GM21367 (cell line): ENCODE measurements at regions not wholly inside any gene's neighbourhood (a gene's known extent, or its start where the extent isn't known, plus 50 kb on each side); places are given as distances from the start of the nearest gene placed in this dataset.
"Not testable (repeated sequence)": the region's sequence is repeated elsewhere in the genome, so short reads cannot be mapped to it uniquely, and the experiment has no call there.

Experiments
- ATAC-seq: cut with Tn5 transposase; IDR thresholded peaks from one replicate; pipeline ENCODE4 v1.9.1; 2021; ENCODE audit not compliant: unreplicated experiment

DNA sequence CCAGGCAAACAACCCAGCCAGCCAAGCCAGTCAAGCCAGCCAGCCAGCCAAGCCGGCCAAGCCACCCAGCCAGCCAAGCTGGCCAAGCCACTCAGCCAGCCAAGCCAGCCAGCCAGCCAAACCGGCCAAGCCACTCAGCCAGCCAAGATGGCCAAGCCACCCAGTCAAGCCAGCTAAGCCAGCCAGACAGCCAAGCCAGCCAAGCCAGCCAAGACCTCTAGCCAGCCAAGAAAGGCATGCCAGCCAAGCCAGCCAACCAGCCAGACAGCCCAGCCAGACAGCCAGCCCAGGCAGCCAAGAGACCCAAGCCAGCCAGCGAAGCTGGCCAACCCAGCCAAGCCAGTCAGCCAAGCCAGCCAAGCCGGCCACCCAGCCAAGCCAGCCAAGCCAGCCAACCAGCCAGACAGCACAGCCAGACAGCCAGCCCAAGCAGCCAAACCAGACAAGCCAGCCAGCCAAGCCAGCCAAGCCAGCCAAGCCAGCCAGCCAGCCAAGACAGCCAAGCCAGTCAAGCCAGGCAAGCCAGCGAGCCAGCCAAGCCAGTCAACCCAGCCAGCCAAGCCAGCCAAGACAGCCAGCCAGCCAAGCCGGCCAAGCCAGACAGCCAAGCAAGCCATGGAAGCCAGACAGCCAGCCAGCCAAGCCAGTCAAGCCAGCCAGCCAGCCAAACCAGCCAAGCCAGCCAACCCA lies 1598.0 kb downstream of the RPIA start:
- not testable (repeated sequence) for ATAC-seq

GRCh38 chr2:90290701-90291100 lies 1599.2 kb downstream of the RPIA start:
- not testable (repeated sequence) for ATAC-seq

DNA sequence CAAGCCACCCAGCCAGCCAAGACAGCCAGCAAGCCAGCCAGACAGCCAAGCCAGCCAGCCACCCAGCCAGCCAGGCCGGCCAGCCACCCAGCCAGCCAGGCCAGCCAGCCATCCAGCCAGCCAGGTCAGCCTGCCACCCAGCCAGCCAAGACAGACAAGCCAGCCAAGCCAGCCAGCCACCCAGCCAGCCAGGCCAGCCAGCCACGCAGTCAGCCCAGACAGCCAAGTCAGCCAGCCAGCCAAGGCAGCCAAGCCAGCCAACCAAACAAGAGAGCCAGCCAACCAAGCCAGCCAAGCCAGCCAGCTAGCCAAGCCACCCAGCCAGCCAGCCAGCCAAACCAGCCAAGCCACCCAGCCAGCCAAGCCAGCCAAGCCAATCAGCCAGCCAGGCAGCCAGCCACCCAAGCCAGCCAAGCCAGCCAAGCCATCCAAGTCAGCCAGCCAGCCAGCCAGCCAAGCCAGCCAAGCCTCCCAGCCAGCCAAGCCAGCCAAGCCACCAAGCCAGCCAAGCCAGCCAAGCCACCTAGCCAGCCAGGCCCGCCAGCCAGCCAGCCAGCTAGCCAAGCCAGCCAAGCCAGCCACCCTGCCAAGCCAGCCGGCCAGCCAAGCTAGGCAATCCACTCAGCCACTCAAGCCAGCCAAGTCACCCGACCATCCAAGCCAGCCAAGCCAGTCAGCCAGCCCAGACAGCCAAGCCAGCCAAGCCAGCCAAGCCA lies 1599.9 kb downstream of the RPIA start:
- ATAC-seq: not testable (repeated sequence)

DNA sequence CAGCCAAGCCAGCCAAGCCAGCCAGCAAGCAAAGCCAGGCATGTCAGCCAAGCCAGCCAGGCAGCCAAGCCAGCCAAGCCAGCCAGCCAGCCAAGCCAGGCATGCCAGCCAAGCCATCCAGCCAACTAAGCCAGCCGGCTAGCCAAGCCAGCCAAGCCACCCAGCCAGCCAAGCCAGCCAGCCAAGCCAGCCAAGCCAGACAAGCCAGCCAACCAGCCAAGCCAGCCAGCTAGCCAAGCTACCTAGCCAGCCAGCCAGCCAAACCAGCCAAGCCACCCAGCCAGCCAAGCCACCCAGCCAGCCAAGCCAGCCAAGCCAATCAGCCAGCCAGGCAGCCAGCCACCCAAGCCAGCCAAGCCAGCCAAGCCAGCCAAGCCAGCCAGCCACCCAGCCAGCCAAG lies 1600.5 kb downstream of the RPIA start:
- ATAC-seq: not testable (repeated sequence)

DNA sequence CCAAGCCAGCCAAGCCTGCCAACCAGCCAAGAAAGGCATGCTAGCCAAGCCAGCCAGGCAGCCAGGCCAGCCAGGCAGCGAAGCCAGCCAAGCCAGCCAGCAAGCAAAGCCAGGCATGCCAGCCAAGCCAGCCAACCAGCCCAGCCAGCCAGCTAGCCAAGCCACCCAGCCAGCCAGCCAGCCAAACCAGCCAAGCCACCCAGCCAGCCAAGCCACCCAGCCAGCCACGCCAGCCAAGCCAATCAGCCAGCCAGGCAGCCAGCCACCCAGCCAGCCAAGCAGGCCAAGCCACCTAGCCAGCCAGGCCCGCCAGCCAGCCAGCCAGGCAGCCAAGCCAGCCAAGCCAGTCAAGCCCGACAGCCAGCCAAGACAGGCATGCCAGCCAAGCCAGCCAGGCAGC lies 1601.0 kb downstream of the RPIA start:
- ATAC-seq: not testable (repeated sequence)

DNA sequence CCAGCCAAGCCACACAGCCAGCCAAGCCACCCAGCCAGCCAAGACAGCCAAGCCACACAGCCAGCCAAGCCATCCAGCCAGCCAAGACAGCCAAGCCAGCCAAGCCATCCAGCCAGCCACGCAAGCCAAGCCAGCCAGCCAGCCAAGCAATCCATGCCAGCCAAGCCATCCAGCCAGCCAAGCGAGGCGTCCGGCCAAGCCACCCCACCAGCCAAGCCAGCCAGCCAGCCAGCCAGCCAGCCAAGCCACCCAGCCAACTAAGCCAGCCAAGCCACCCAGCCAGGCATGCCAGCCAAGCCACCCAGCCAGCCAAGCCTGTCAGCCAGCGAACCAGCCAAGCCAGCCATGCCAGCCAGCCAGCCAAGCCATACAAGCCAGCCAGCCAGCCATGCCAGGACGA lies 1601.8 kb downstream of the RPIA start:
- not testable (repeated sequence) for ATAC-seq

GRCh38 chr2:90293806-90294205 lies 1602.3 kb downstream of the RPIA start:
- ATAC-seq: not testable (repeated sequence)

DNA sequence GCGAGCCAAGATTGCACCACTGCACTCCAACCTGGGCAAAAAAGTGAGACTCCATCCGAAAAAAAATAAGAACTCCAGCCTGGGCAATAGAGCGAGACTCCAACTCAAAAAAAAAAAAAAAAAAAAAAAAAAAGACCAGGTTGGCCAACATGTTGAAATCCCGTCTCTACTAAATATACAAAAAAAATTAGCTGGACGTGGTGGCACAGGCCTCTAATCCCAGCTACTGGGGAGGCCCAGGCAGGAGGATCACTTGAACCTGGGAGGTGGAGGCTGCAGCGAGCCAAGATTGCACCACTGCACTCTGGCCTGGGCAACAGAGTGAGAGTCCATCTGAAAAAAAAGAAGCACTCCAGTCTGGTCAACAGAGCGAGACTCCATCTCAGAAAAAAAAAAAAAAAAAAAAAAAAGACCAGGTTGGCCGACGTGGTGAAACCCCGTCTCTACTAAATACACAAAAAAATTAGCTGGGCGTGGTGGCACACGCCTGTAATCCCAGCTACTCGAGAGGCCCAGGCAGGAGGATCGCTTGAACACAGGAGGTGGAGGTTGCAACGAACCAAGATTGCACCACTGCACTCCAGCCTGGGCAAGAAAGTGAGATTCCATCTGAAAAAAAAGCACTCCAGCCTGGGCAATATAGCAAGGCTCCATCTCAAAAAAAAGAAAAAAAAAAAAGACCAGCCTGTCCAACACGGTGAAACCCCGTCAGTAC lies 1603.7 kb downstream of the RPIA start:
- ATAC-seq: not testable (repeated sequence)

GRCh38 chr2:90296484-90296777 lies 1605.0 kb downstream of the RPIA start:
- not testable (repeated sequence) for ATAC-seq

- ATAC-seq: not testable (repeated sequence)
Observed at GRCh38 chr2:90297701-90298100, 1606.2 kb downstream of the RPIA start.

GRCh38 chr2:90298126-90298755 lies 1606.8 kb downstream of the RPIA start:
- ATAC-seq: not testable (repeated sequence)

DNA sequence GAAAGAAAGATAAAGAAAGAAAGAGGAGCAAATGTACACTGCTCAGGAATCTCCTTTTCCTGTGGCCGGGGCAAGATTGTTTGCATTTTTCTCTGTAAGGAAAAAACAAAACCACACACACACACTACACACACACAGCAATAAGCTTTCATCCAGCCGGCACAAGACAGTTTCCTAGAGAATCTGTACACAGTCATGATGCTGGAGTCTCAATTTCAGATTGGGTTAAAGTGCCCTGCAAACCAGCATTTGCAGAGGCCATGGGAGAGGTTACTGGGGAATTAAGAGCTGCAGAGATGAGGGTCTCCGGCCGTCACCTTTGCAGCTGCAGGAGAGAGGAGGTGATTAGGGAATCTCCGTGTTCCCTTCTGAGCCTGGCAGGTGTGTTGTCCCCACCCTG lies 1607.5 kb downstream of the RPIA start:
- ATAC-seq: not testable (repeated sequence)

DNA sequence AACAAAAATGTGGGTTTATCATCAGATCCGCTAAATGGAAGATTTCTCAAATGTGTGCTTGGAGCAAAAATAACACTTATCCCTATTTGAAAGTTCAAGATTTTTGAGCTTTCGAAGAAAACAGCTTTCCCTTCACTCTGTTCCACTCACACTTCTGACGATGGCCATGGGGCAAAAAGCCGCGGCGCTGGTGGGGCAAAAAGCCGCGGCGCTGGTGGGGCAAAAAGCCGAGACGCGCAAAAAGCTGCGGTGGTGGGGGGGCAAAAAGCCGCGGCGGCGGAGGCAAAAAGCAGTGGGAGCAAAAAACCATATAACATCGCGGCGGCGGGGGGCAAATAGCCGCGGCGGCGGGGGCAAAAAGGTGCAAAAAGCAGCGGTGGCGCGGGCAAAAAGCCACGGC lies 1631.5 kb downstream of the RPIA start:
- not testable (repeated sequence) for ATAC-seq

DNA sequence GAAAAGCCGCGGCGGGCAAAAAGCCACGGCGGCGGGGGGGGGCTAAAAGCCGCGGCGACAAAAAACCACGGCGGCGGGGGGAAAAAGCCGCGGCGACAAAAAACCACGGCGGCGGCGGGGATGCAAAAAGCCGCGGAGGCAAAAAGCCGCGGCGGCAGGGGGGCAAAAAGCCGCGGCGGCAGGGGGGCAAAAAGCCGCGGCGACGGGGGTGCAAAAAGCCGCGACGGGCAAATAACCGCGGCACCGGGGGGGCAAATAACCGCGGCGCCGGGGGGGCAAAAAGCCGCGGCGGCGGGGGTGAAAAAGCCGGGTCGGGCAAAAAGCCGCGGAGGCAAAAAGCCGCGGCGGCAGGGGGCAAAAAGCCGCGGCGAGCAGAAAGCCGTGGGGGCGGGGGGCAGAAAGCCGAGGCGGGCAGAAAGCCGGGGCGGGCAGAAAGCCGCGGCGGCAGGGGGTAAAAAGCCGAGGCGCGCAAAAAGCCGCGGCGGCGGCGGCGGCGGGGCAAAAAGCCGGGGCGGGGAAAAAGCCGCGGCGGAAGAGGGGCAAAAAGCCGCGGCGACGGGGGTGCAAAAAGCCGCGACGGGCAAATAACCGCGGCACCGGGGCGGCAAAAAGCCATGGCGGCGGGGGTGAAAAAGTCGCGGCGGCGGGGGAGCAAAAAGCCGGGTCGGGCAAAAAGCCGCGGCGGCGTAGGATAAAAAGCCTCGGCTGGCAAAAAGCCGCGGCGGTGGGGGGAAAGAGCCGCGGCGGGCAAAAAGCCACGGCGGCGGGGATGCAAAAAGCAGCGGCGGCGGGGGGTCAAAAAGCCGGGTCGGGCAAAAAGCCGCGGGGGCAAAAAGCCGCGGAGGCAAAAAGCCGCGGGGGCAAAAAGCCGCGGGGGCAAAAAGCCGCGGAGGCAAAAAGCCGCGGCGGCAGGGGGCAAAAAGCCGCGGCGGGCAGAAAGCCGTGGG lies 1632.4 kb downstream of the RPIA start:
- not testable (repeated sequence) for ATAC-seq

DNA sequence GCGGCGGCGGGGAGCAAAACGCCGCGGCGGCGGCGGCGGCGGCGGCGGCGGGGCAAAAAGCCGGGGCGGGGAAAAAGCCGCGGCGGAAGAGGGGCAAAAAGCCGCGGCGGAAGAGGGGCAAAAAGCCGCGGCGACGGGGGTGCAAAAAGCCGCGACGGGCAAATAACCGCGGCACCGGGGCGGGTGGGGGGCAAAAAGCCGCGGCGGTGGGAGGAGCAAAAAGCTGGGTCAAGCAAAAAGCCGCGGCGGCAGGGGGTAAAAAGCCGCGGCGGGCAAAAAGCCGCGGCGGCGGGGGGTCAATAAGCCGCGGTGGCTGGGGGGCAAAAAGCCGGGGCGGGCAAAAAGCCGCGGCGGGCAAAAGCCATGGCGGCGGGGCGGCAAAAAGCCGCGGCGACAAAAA lies 1633.2 kb downstream of the RPIA start:
- not testable (repeated sequence) for ATAC-seq

DNA sequence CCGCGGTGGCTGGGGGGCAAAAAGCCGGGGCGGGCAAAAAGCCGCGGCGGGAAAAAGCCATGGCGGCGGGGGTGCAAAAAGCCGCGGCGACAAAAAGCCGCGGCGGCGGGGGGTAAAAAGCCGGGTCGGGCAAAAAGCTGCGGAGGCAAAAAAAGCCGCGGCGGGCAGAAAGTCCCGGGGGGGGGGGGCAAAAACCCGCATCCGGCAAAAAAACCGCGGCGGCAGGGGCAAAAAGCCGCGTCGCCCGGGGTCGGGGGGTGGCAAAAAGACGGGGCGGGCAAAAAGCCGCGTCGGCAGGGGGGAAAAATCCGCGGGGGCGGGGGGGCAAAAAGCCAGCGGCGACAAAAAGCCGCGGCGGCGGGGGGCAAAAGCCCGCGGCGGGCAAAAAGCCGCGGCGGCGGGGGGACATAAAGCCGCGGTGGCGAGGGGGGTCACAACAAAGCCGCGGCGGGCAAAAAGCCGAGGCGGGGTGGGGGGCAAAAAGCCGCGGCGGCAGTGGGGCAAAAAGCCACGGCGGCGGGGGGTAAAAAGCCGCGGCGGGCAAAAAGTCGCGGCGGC lies 1634.4 kb downstream of the RPIA start:
- ATAC-seq: not testable (repeated sequence)

- not testable (repeated sequence) for ATAC-seq
Observed at GRCh38 chr2:90355546-90355945, 1664.1 kb downstream of the RPIA start.

- ATAC-seq: not testable (repeated sequence)
Observed at GRCh38 chr2:90359344-90359743, 1667.9 kb downstream of the RPIA start.

DNA sequence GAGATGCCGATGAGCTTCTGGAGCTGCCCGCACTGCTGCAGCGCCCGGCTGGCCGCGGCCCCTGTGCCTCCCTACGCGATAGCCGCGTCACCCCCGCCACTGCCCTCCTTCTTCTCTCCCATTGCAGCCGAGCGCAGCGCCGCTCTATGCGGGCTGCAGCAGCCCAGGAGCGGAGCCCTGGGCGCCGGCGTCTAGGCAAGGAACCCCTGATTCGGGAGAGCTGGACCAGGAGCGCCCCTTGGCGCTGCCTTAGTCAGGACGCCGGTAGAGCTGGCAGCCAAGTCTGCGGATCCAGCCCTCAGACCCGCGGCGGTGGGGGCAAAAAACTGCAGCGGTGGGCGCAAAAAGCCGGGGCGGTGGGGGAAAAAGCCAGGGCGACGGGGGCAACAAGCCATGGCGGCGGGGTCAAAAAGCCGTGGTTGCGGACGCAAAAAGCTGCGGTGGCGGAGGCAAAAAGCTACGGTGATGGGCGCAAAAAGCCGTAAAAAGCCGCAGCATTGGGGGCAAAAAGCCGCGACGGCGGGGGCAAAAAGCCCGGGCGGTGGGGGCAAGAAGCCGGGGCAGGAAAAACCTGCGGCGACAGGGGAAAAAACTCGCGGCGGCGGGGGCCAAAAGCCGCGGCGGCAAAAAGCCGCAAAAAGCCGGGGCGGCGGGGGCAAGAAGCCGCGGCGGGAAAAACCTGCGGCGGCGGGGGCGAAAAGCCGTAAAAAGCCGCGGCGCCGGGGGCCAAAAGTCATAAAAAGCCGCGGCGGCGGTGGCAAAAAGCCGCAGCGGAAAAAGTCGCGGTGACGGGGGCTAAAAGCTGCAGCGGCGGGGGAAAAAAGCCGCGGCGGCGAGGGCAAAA lies 1668.6 kb downstream of the RPIA start:
- ATAC-seq: not testable (repeated sequence)
